ENCODE measurements at regions not wholly inside any gene's neighbourhood (a gene's known extent, or its start where the extent isn't known, plus 50 kb on each side); places are given as distances from the start of the nearest gene placed in this dataset.

DNA sequence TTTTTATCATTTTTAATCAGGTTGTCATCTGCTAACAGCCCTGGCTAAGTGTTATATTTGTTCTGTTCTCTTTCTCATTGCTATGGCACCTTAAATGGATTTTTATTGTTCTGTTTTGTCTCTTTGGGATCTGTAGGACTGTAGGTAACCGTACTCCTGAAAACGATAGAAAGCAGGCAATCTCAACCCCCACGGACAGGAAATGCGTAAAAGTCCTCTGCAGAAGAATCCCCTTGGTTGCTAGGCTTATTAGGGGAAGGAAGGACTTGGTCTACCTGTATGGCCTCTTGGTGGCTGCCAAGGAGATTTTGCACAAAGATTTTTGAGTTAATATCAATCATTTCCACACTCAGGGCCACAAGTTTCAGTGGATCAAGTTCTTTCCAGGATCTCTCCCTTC, 571.9 kb upstream of the ZNF385D start:
- ChIA-PET CTCF (interaction anchor here (1.2 kb wide), 1 partner anchor 11 kb away, joined by 3 read pairs; no protein-coding TSS in a partner anchor), POLR2A (no interaction called here)
- H3K4me3 ChIP-seq (ENCODE audit: low read length), result no peak overlapping the region
- Mint-ChIP-seq H3K4me3 (no peak overlapping the region), H3K36me3 (no peaks in the 10 kb centered on the region), H3K27ac (no peak overlapping the region), H3K4me1 (no peaks in the 10 kb centered on the region), H3K27me3 (no peaks in the 10 kb centered on the region), H3K9me3 (peaks cover 0 to 14% (median 0%) of the 10 kb centered on the region in 11 donors)
- DNase-seq, result no peak
- no peak for ATAC-seq
- H3K9me3 ChIP-seq (ENCODE audit: control insufficient read depth in 2 of 3, low read length in 3 of 3), result no peaks in the 10 kb centered on the region
- no peak overlapping the region for H3K27ac ChIP-seq (ENCODE audit: low read depth, low read length)
- intact Hi-C loops (cut with micrococcal nuclease), result no loop called here
- no peaks in the 10 kb centered on the region for H3K27me3 ChIP-seq (ENCODE audit: control insufficient read depth in 2 of 2, insufficient read depth in 2 of 2, low read length in 2 of 2)
- no peaks in the 10 kb centered on the region for H3K36me3 ChIP-seq (ENCODE audit: control insufficient read depth in 2 of 3, insufficient read depth in 3 of 3, low read length in 3 of 3)
- H3K4me1 ChIP-seq (ENCODE audit: control insufficient read depth in 2 of 2, insufficient read depth in 2 of 2, low read length in 2 of 2), result no peaks in the 10 kb centered on the region

DNA sequence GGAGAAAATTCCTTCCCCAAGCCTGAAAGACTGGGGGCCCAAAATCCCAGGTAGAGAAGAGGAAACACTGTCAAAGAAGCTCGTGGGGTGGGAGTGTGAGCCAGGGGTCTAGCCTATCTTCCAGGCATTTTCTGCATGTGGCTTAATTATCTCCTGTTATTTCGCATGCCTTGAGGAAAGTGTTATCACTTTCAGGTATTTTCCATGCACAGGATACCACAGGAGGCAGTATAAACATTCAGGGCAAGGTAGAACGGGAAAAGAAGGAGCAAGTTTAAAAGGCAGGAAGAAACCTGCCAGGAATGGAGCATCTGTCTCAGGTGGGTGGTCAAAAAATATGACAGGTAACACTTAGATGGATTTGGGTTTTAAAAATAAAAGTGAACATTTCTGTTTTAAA, 575.3 kb upstream of the ZNF385D start:
- H3K4me3 Mint-ChIP-seq, result no peak overlapping the region
- POLR2A ChIA-PET, result no interaction called here
- ATAC-seq (no peak), DNase-seq (no peak)
- Histone ChIP-seq H3K4me3 (ENCODE audit: low read length) (no peak overlapping the region), H3K27ac (ENCODE audit: low read depth, low read length) (no peak overlapping the region), H3K36me3 (ENCODE audit: control insufficient read depth in 2 of 3, insufficient read depth in 3 of 3, low read length in 3 of 3) (no peaks in the 10 kb centered on the region), H3K9me3 (ENCODE audit: control insufficient read depth in 2 of 3, low read length in 3 of 3) (no peaks in the 10 kb centered on the region), H3K27me3 (ENCODE audit: control insufficient read depth in 2 of 2, insufficient read depth in 2 of 2, low read length in 2 of 2) (no peaks in the 10 kb centered on the region), H3K4me1 (ENCODE audit: control insufficient read depth in 2 of 2, insufficient read depth in 2 of 2, low read length in 2 of 2) (no peaks in the 10 kb centered on the region)
- CTCF ChIA-PET, result no interaction called here
- peaks cover 0 to 15% (median 0%) of the 10 kb centered on the region in 11 donors for H3K9me3 Mint-ChIP-seq
- H3K27me3 Mint-ChIP-seq, result no peaks in the 10 kb centered on the region
- intact Hi-C loops (cut with micrococcal nuclease), result no loop called here
- no peak overlapping the region for H3K27ac Mint-ChIP-seq
- no peaks in the 10 kb centered on the region for H3K36me3 Mint-ChIP-seq
- H3K4me1 Mint-ChIP-seq, result no peaks in the 10 kb centered on the region

DNA sequence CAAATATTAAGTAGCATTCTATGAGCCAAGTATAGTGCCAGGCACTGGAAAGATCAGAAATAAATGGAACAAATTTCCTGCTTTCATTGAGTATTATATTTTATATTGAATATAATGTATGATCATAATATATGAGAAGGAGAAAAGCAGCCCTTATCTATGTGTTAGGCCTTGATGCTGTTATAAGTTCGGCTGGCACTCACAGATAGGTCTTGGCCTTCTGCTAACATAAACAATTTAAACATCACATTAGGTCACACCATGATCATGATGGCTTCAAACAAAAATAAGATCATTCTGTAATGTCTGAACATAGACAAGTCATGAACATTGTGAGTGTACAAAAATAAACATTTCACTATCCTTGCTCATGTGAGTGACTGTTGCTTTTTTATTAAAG, 584.0 kb upstream of the ZNF385D start:
- CTCF ChIA-PET, result no interaction called here
- no peak for ATAC-seq
- no peak overlapping the region for H3K4me3 Mint-ChIP-seq

DNA sequence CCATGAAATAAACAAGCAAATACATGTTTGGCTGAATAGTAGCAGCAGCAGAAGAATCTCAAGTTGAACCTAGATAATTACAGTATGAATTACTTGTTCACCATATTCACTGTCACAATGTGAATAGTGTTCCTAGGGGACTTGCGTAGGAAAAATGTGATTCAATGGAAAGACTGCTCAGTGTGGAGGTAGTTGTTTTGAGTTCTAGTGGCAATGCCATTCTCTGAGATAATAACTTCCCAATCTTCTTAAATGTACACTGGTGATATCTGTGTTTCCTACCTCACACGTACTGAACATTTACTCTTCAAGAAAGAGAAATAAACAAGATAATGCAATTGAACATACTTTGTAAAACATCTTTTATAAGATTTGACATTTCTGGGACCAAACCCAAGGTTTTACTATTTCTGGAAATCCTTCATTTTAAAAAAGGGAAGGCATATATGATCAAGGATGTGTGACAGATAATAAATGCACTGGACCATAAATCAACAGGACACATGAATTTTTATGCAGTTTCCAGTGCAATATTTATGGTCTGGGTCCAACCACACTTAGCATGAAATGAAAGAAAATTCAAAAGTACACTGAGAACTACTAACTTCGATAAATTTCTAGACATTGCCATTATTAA, 598.3 kb upstream of the ZNF385D start:
- ChIA-PET POLR2A (no interaction called here), CTCF (no interaction called here)
- H3K9me3 ChIP-seq (ENCODE audit: control insufficient read depth in 2 of 3, low read length in 3 of 3), result no peaks in the 10 kb centered on the region
- Mint-ChIP-seq H3K4me3 (no peak overlapping the region), H3K9me3 (peaks cover 0 to 7% (median 0%) of the 10 kb centered on the region in 11 donors), H3K4me1 (no peaks in the 10 kb centered on the region), H3K27me3 (no peaks in the 10 kb centered on the region), H3K36me3 (no peaks in the 10 kb centered on the region), H3K27ac (no peak overlapping the region)
- no peaks in the 10 kb centered on the region for H3K27me3 ChIP-seq (ENCODE audit: control insufficient read depth in 2 of 2, insufficient read depth in 2 of 2, low read length in 2 of 2)
- ATAC-seq (no peak), DNase-seq (no peak)
- intact Hi-C loops (cut with micrococcal nuclease), result no loop called here
- H3K27ac ChIP-seq (ENCODE audit: low read depth, low read length), result no peak overlapping the region
- H3K4me3 ChIP-seq (ENCODE audit: low read length), result no peak overlapping the region
- H3K36me3 ChIP-seq (ENCODE audit: control insufficient read depth in 2 of 3, insufficient read depth in 3 of 3, low read length in 3 of 3), result no peaks in the 10 kb centered on the region
- no peaks in the 10 kb centered on the region for H3K4me1 ChIP-seq (ENCODE audit: control insufficient read depth in 2 of 2, insufficient read depth in 2 of 2, low read length in 2 of 2)

More for the DNA sequence above, 584.0 kb upstream of the ZNF385D start:
- POLR2A ChIA-PET, result no interaction called here
- H3K4me1 Mint-ChIP-seq, result no peaks in the 10 kb centered on the region
- Histone ChIP-seq H3K27me3 (ENCODE audit: control insufficient read depth in 2 of 2, insufficient read depth in 2 of 2, low read length in 2 of 2) (no peaks in the 10 kb centered on the region), H3K4me1 (ENCODE audit: control insufficient read depth in 2 of 2, insufficient read depth in 2 of 2, low read length in 2 of 2) (no peaks in the 10 kb centered on the region), H3K27ac (ENCODE audit: low read depth, low read length) (no peak overlapping the region), H3K36me3 (ENCODE audit: control insufficient read depth in 2 of 3, insufficient read depth in 3 of 3, low read length in 3 of 3) (no peaks in the 10 kb centered on the region), H3K4me3 (ENCODE audit: low read length) (no peak overlapping the region), H3K9me3 (ENCODE audit: control insufficient read depth in 2 of 3, low read length in 3 of 3) (no peaks in the 10 kb centered on the region)
- no peak for DNase-seq
- intact Hi-C loops (cut with micrococcal nuclease), result no loop called here
- no peak overlapping the region for H3K27ac Mint-ChIP-seq
- peaks cover 0 to 16% (median 0%) of the 10 kb centered on the region in 11 donors for H3K9me3 Mint-ChIP-seq
- no peaks in the 10 kb centered on the region for H3K36me3 Mint-ChIP-seq
- H3K27me3 Mint-ChIP-seq, result peaks cover 0 to 4% (median 0%) of the 10 kb centered on the region in 5 donors

DNA sequence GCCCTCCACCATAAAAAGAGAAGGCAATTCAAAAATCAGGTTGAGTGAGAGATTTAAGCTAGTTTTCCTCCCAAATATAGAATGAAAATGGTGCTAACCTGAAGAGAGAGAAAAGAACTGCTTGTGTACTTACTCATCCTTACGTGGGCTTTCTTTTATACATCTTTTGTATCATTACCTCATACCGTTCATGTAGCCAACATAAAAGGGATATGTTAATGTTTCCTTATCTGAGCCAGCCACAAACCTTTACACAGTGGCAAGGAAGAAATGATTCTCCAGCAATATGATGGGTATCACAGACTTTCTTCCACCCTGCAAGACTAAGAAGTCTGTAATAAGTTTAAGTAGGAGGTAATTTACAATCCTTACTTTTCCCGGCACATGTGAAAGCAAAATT, 600.8 kb upstream of the ZNF385D start:
- POLR2A ChIA-PET, result no interaction called here
- Histone ChIP-seq H3K27ac (ENCODE audit: low read depth, low read length) (no peak overlapping the region), H3K4me3 (ENCODE audit: low read length) (no peak overlapping the region), H3K4me1 (ENCODE audit: control insufficient read depth in 2 of 2, insufficient read depth in 2 of 2, low read length in 2 of 2) (no peaks in the 10 kb centered on the region), H3K36me3 (ENCODE audit: control insufficient read depth in 2 of 3, insufficient read depth in 3 of 3, low read length in 3 of 3) (no peaks in the 10 kb centered on the region), H3K27me3 (ENCODE audit: control insufficient read depth in 2 of 2, insufficient read depth in 2 of 2, low read length in 2 of 2) (no peaks in the 10 kb centered on the region), H3K9me3 (ENCODE audit: control insufficient read depth in 2 of 3, low read length in 3 of 3) (no peaks in the 10 kb centered on the region)
- CTCF ChIA-PET, result no interaction called here
- DNase-seq (no peak), ATAC-seq (no peak)
- Mint-ChIP-seq H3K4me3 (no peak overlapping the region), H3K27ac (no peak overlapping the region), H3K4me1 (no peaks in the 10 kb centered on the region), H3K36me3 (no peaks in the 10 kb centered on the region), H3K27me3 (no peaks in the 10 kb centered on the region), H3K9me3 (peaks cover 0 to 7% (median 0%) of the 10 kb centered on the region in 11 donors)
- intact Hi-C loops (cut with micrococcal nuclease), result no loop called here

DNA sequence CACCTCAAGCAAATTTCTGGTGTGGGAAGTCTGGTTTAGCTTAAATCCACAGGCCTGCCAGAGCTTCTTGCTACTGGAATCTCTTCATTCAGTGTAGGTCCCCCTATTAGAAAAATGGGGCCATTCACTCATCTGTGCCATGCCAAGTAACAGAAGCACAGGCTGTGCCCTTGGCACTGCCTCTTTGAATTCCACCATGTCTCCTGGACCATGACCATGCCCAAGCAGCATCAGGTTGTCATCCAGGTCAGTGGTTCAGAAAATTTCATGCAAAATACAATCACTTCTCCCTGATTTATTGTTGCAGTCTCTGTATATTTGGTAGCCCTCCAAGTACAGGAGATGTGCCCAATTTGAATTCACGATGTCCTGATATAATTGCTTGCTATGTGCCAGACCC, 602.1 kb upstream of the ZNF385D start:
- H3K4me3 ChIP-seq (ENCODE audit: low read length), result no peak overlapping the region
- H3K9me3 Mint-ChIP-seq, result peaks cover 0 to 7% (median 0%) of the 10 kb centered on the region in 11 donors
- H3K27ac ChIP-seq (ENCODE audit: low read depth, low read length), result no peak overlapping the region
- intact Hi-C loops (cut with micrococcal nuclease), result no loop called here
- H3K9me3 ChIP-seq (ENCODE audit: control insufficient read depth in 2 of 3, low read length in 3 of 3), result no peaks in the 10 kb centered on the region
- no peaks in the 10 kb centered on the region for H3K4me1 Mint-ChIP-seq
- no peaks in the 10 kb centered on the region for H3K27me3 ChIP-seq (ENCODE audit: control insufficient read depth in 2 of 2, insufficient read depth in 2 of 2, low read length in 2 of 2)
- H3K36me3 ChIP-seq (ENCODE audit: control insufficient read depth in 2 of 3, insufficient read depth in 3 of 3, low read length in 3 of 3), result no peaks in the 10 kb centered on the region
- H3K4me3 Mint-ChIP-seq, result no peak overlapping the region
- no peak for ATAC-seq
- H3K4me1 ChIP-seq (ENCODE audit: control insufficient read depth in 2 of 2, insufficient read depth in 2 of 2, low read length in 2 of 2), result no peaks in the 10 kb centered on the region
- POLR2A ChIA-PET, result no interaction called here
- no peaks in the 10 kb centered on the region for H3K27me3 Mint-ChIP-seq
- H3K27ac Mint-ChIP-seq, result no peak overlapping the region
- CTCF ChIA-PET, result no interaction called here
- H3K36me3 Mint-ChIP-seq, result no peaks in the 10 kb centered on the region
- DNase-seq, result no peak

DNA sequence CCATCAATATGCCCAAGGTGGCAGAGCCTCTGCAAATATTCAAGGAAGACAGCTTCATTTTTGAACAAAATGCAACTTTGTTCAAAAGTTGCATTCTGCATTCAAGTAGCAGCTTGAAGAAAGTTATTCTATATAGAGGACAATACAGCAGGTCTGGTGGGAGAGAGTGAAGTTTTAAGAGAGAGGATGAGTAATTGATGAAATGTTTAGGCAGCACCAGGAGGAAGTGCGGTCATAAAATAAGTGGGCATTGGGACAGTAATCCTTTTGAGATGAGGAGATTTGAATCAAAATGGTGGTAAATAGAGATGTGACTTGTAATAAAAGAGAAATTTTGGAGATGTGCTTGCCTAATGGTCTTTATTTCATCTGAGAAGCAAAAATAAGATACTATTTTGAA, 607.3 kb upstream of the ZNF385D start:
- peaks cover 0 to 6% (median 0%) of the 10 kb centered on the region in 11 donors for H3K9me3 Mint-ChIP-seq
- Histone ChIP-seq H3K27ac (ENCODE audit: low read depth, low read length) (no peak overlapping the region), H3K9me3 (ENCODE audit: control insufficient read depth in 2 of 3, low read length in 3 of 3) (no peaks in the 10 kb centered on the region), H3K27me3 (ENCODE audit: control insufficient read depth in 2 of 2, insufficient read depth in 2 of 2, low read length in 2 of 2) (no peaks in the 10 kb centered on the region), H3K36me3 (ENCODE audit: control insufficient read depth in 2 of 3, insufficient read depth in 3 of 3, low read length in 3 of 3) (no peaks in the 10 kb centered on the region), H3K4me1 (ENCODE audit: control insufficient read depth in 2 of 2, insufficient read depth in 2 of 2, low read length in 2 of 2) (no peaks in the 10 kb centered on the region), H3K4me3 (ENCODE audit: low read length) (no peak overlapping the region)
- H3K27me3 Mint-ChIP-seq, result no peaks in the 10 kb centered on the region
- H3K4me1 Mint-ChIP-seq, result no peaks in the 10 kb centered on the region
- no peaks in the 10 kb centered on the region for H3K36me3 Mint-ChIP-seq
- DNase-seq (no peak), ATAC-seq (no peak)
- no peak overlapping the region for H3K27ac Mint-ChIP-seq
- POLR2A ChIA-PET, result no interaction called here
- intact Hi-C loops (cut with micrococcal nuclease), result no loop called here
- CTCF ChIA-PET, result no interaction called here
- H3K4me3 Mint-ChIP-seq, result no peak overlapping the region

Measured in naive thymus-derived CD4-positive, alpha-beta T cell (primary cell).